ENCODE measurements at regions not wholly inside any gene's neighbourhood (a gene's known extent, or its start where the extent isn't known, plus 50 kb on each side); places are given as distances from the start of the nearest gene placed in this dataset.

DNA sequence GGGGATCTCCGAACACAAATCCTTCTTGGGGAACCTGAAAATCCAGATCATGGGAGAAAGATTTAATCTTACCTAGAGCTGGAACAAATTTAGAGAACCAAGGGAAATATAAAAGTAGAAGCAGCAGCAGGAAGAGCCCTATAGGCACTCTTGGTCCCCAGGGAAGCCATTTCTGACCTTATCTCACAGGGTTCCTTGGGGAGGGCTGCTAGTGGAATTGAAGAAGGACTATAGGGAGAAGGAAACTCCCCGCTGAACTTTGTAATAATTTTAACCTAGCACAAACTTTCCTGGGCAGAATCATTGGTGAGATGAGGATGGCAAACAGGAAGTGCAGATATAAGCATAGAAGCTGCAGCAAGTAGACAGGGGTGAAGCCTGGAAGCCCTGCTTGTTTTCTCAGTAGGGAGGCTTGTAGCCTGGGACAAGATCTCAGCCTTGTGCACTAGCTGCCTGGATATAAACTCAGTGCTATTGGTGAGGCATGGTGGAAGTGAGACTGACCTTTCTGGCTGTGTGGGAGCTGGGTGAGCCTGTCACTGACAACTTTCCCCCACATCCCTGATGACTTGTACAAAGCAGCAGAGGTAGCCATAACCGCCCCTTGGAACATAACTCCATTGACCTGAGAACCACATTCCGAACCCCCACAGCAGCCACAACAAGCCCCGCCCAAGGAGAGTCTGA is 343.0 kb upstream of the TGFBR2 start:
- Histone ChIP-seq H3K27me3 (ENCODE audit: control insufficient read depth, insufficient read depth, low read length) (no peaks in the 10 kb centered on the region), H3K4me3 (ENCODE audit: low read depth, low read length) (no peak overlapping the region), H3K9me3 (ENCODE audit: control insufficient read depth, insufficient read depth, low read length) (peaks cover 5% of the 10 kb centered on the region; the same call in 1 of the 2 replicates), H3K27ac (ENCODE audit: low read depth, low read length) (no peak overlapping the region)
- no peak for DNase-seq (ENCODE audit: low read depth, low spot score)
- POLR2A ChIA-PET: no interaction called here
- CTCF ChIA-PET: interaction anchor here (1.0 kb wide), 1 partner anchor 9 kb away, joined by 3 read pairs; no protein-coding TSS in a partner anchor
- TF ChIP-seq, protein P1, sequence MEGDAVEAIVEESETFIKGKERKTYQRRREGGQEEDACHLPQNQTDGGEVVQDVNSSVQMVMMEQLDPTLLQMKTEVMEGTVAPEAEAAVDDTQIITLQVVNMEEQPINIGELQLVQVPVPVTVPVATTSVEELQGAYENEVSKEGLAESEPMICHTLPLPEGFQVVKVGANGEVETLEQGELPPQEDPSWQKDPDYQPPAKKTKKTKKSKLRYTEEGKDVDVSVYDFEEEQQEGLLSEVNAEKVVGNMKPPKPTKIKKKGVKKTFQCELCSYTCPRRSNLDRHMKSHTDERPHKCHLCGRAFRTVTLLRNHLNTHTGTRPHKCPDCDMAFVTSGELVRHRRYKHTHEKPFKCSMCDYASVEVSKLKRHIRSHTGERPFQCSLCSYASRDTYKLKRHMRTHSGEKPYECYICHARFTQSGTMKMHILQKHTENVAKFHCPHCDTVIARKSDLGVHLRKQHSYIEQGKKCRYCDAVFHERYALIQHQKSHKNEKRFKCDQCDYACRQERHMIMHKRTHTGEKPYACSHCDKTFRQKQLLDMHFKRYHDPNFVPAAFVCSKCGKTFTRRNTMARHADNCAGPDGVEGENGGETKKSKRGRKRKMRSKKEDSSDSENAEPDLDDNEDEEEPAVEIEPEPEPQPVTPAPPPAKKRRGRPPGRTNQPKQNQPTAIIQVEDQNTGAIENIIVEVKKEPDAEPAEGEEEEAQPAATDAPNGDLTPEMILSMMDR (IDR thresholded peaks at IDR 0.05; ENCODE audit: low read depth, low read length): no peak

DNA sequence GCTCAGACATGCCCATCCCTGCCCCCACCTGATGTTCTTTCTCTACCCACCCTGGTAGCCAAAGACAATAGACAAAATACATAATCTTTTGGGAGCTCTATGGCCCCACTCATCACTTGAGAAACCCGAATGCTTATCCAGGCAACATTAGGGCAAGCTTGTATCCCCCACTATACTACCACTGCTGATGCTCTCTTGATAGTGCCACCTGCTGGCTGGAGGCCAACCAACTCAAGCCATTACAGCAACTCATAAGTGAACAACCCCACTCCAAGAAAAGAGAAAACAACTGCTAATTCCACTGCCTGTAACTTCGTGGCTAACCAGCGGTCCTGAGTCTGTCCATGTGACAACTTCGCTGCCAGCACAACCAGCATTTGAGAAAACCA is 342.5 kb upstream of the TGFBR2 start:
- CTCF ChIA-PET: interaction anchor here (0.6 to 1.0 kb wide), 2 partner anchors 9 to 41 kb away, joined by 3 read pairs; no protein-coding TSS in a partner anchor
- no peak overlapping the region for H3K27ac ChIP-seq (ENCODE audit: low read depth, low read length)
- POLR2A ChIA-PET: no interaction called here
- no peak overlapping the region for H3K4me3 ChIP-seq (ENCODE audit: low read depth, low read length)
- H3K27me3 ChIP-seq (ENCODE audit: control insufficient read depth, insufficient read depth, low read length): no peaks in the 10 kb centered on the region
- TF ChIP-seq, protein P1 (IDR thresholded peaks at IDR 0.05; ENCODE audit: low read depth, low read length): no peak
- peaks cover 5% of the 10 kb centered on the region; the same call in 1 of the 2 replicates for H3K9me3 ChIP-seq (ENCODE audit: control insufficient read depth, insufficient read depth, low read length)
- DNase-seq (ENCODE audit: low read depth, low spot score): no peak

DNA sequence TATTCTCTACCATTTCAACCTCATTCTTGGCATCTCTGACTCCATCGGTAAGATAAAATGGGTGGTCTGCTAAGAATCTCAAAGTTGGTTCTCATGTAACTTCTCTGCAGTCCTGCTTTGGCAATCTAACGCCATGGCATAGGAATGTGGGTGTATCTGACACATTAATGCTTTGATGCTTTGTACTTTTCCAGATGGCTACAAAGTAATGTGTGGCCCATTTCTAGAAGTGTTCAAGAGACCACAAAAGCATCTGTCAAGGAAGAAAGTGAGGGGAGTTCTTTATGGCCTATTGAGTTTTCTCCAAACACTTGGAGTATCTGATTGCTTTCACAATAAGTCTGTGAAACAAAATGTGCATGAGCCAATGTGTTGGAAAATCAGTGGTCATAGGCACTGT is 339.9 kb upstream of the TGFBR2 start:
- ChIA-PET POLR2A (no interaction called here), CTCF (no interaction called here)
- H3K4me3 ChIP-seq (ENCODE audit: low read depth, low read length): no peak overlapping the region
- peaks cover 5% of the 10 kb centered on the region; the same call in 1 of the 2 replicates for H3K9me3 ChIP-seq (ENCODE audit: control insufficient read depth, insufficient read depth, low read length)
- no peaks in the 10 kb centered on the region for H3K27me3 ChIP-seq (ENCODE audit: control insufficient read depth, insufficient read depth, low read length)
- DNase-seq (ENCODE audit: low read depth, low spot score): no peak
- TF ChIP-seq, protein P1 (IDR thresholded peaks at IDR 0.05; ENCODE audit: low read depth, low read length): no peak
- H3K27ac ChIP-seq (ENCODE audit: low read depth, low read length): no peak overlapping the region

DNA sequence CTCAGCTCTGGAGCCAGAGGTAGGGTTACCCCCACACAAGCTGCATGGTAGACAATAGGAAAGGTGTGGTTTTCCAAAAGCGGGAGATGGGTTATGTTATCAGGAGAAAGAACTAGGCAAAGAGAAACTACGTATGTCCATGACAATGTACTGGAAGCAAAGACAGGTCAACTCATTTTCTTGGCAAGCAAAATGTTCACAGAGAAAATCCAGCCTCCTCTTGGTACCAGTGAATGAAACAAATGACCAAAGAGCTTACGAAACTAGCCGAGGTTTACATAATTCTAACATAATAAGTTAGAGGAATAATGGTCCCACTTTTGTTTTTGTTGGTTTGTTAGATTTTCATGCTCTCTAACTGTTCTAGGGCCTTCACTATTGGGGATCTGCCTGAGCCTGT is 338.1 kb upstream of the TGFBR2 start:
- Histone ChIP-seq H3K27ac (ENCODE audit: low read depth, low read length) (no peak overlapping the region), H3K27me3 (ENCODE audit: control insufficient read depth, insufficient read depth, low read length) (no peaks in the 10 kb centered on the region), H3K4me3 (ENCODE audit: low read depth, low read length) (no peak overlapping the region), H3K9me3 (ENCODE audit: control insufficient read depth, insufficient read depth, low read length) (peaks cover 5% of the 10 kb centered on the region; the same call in 1 of the 2 replicates)
- POLR2A ChIA-PET: no interaction called here
- TF ChIP-seq, protein P1 (IDR thresholded peaks at IDR 0.05; ENCODE audit: low read depth, low read length): no peak
- CTCF ChIA-PET: interaction anchor here (0.6 kb wide), 1 partner anchor 9 kb away, joined by 3 read pairs; no protein-coding TSS in a partner anchor
- no peak for DNase-seq (ENCODE audit: low read depth, low spot score)

- Histone ChIP-seq H3K27me3 (ENCODE audit: control insufficient read depth, insufficient read depth, low read length) (no peaks in the 10 kb centered on the region), H3K4me3 (ENCODE audit: low read depth, low read length) (no peak overlapping the region), H3K27ac (ENCODE audit: low read depth, low read length) (no peak overlapping the region), H3K9me3 (ENCODE audit: control insufficient read depth, insufficient read depth, low read length) (peaks cover 5% of the 10 kb centered on the region)
- ChIA-PET POLR2A (no interaction called here), CTCF (no interaction called here)
- DNase-seq (ENCODE audit: low read depth, low spot score): no peak
- TF ChIP-seq, protein P1 (IDR thresholded peaks at IDR 0.05; ENCODE audit: low read depth, low read length): no peak
Observed at GRCh38 chr3:30269751-30270445, 336.5 kb upstream of the TGFBR2 start.

All from AG04450 (cell line).